IMR-90 (cell line): ENCODE measurements at regions not wholly inside any gene's neighbourhood (a gene's known extent, or its start where the extent isn't known, plus 50 kb on each side); places are given as distances from the start of the nearest gene placed in this dataset.

Source experiments
- CTCF ChIP-seq: conservative IDR thresholded peaks from 2 replicates; pipeline ENCODE4 v1.5.1; 2012; ENCODE audit warnings: mild to moderate bottlenecking, low read depth, low read length, improper control_type of control experiment
- POLR2A ChIP-seq: IDR thresholded peaks from 2 replicates; pipeline ENCODE4 v1.6.1; 2012; ENCODE audit warnings: mild to moderate bottlenecking, low read depth, low read length

GRCh38 chr5:165334201-165334600 is 1828.8 kb downstream of the MAT2B start:
- TF ChIP-seq CTCF, result no peak
- TF ChIP-seq POLR2A, result no peak
